ENCODE measurements at regions not wholly inside any gene's neighbourhood (a gene's known extent, or its start where the extent isn't known, plus 50 kb on each side); places are given as distances from the start of the nearest gene placed in this dataset.

DNA sequence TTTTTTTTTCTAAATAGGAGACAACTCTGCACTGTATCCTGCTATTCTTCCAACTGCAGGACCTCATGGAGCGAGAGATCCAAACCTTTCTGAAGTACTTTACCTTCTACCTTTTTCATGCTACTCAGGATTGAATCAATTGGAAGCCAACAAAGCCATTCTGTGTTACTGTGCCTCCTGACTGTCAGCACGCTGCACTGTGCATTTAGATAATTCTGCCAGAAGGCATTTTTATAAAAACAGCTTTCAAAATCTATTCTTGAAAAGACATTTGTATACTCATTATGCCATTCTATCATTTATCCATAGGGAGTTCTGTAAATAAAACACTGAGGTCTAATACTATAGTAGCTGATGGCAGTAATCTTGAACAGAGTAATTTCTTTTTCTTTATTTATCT lies 142.8 kb downstream of the SLIT2 start:
- TF ChIP-seq, protein P1, sequence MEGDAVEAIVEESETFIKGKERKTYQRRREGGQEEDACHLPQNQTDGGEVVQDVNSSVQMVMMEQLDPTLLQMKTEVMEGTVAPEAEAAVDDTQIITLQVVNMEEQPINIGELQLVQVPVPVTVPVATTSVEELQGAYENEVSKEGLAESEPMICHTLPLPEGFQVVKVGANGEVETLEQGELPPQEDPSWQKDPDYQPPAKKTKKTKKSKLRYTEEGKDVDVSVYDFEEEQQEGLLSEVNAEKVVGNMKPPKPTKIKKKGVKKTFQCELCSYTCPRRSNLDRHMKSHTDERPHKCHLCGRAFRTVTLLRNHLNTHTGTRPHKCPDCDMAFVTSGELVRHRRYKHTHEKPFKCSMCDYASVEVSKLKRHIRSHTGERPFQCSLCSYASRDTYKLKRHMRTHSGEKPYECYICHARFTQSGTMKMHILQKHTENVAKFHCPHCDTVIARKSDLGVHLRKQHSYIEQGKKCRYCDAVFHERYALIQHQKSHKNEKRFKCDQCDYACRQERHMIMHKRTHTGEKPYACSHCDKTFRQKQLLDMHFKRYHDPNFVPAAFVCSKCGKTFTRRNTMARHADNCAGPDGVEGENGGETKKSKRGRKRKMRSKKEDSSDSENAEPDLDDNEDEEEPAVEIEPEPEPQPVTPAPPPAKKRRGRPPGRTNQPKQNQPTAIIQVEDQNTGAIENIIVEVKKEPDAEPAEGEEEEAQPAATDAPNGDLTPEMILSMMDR (IDR thresholded peaks at IDR 0.05), result no peak
- no peak for TF ChIP-seq POLR2AphosphoS5 (IDR thresholded peaks at IDR 0.05; ENCODE audit: low read depth, low read length)
- TF ChIP-seq, protein P2, sequence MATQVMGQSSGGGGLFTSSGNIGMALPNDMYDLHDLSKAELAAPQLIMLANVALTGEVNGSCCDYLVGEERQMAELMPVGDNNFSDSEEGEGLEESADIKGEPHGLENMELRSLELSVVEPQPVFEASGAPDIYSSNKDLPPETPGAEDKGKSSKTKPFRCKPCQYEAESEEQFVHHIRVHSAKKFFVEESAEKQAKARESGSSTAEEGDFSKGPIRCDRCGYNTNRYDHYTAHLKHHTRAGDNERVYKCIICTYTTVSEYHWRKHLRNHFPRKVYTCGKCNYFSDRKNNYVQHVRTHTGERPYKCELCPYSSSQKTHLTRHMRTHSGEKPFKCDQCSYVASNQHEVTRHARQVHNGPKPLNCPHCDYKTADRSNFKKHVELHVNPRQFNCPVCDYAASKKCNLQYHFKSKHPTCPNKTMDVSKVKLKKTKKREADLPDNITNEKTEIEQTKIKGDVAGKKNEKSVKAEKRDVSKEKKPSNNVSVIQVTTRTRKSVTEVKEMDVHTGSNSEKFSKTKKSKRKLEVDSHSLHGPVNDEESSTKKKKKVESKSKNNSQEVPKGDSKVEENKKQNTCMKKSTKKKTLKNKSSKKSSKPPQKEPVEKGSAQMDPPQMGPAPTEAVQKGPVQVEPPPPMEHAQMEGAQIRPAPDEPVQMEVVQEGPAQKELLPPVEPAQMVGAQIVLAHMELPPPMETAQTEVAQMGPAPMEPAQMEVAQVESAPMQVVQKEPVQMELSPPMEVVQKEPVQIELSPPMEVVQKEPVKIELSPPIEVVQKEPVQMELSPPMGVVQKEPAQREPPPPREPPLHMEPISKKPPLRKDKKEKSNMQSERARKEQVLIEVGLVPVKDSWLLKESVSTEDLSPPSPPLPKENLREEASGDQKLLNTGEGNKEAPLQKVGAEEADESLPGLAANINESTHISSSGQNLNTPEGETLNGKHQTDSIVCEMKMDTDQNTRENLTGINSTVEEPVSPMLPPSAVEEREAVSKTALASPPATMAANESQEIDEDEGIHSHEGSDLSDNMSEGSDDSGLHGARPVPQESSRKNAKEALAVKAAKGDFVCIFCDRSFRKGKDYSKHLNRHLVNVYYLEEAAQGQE (IDR thresholded peaks at IDR 0.05; ENCODE audit: insufficient read depth in 1 of 2, low read depth in 2 of 2, low read length in 1 of 2), result no peak
